Neural progenitor cell (in vitro differentiated cells): ENCODE measurements at regions not wholly inside any gene's neighbourhood (a gene's known extent, or its start where the extent isn't known, plus 50 kb on each side); places are given as distances from the start of the nearest gene placed in this dataset.
"Not testable (repeated sequence)": the region's sequence is repeated elsewhere in the genome, so short reads cannot be mapped to it uniquely, and the experiment has no call there.

Experiments
- CTCF ChIP-seq: fragments of 200-600 bp; sonication (generic); IDR thresholded peaks from 2 replicates; pipeline ENCODE4 v1.5.1; 2017; ENCODE audit warnings: antibody characterized with exemption, mild to moderate bottlenecking
- EZH2 ChIP-seq: fragments of 200-600 bp; sonication (generic); IDR thresholded peaks from 2 replicates; pipeline ENCODE4 v1.6.1; 2017; ENCODE audit warnings: antibody characterized with exemption, mild to moderate bottlenecking, moderate library complexity
- EZH2phosphoT487 ChIP-seq: fragments of 200-600 bp; sonication (generic); IDR thresholded peaks from 2 replicates; pipeline ENCODE4 v1.6.1; 2017; ENCODE audit warnings: antibody characterized with exemption

- TF ChIP-seq CTCF, EZH2, EZH2phosphoT487: not testable (repeated sequence)
Measured at GRCh38 chr20:4430826-4431225, 181.7 kb upstream of the ADRA1D start.
